ENCODE measurements at regions not wholly inside any gene's neighbourhood (a gene's known extent, or its start where the extent isn't known, plus 50 kb on each side); places are given as distances from the start of the nearest gene placed in this dataset.

- Histone ChIP-seq H3K27me3 (ENCODE audit: insufficient read depth, low read length) (no peaks in the 10 kb centered on the region), H3K4me1 (ENCODE audit: insufficient read depth, low read length) (no peaks in the 10 kb centered on the region), H3K9me3 (ENCODE audit: low read length) (no peaks in the 10 kb centered on the region), H2AFZ (ENCODE audit: low read depth, low read length) (no peak overlapping the region), H3K36me3 (ENCODE audit: insufficient read depth, low read length) (no peaks in the 10 kb centered on the region), H3K4me3 (ENCODE audit: low read length) (no peak overlapping the region)
Observed at GRCh38 chr7:54485044-54485443, 57.1 kb upstream of the VSTM2A start.

All from neuron (in vitro differentiated cells).